ENCODE measurements at regions not wholly inside any gene's neighbourhood (a gene's known extent, or its start where the extent isn't known, plus 50 kb on each side); places are given as distances from the start of the nearest gene placed in this dataset.
"Not testable (repeated sequence)": the region's sequence is repeated elsewhere in the genome, so short reads cannot be mapped to it uniquely, and the experiment has no call there.

DNA sequence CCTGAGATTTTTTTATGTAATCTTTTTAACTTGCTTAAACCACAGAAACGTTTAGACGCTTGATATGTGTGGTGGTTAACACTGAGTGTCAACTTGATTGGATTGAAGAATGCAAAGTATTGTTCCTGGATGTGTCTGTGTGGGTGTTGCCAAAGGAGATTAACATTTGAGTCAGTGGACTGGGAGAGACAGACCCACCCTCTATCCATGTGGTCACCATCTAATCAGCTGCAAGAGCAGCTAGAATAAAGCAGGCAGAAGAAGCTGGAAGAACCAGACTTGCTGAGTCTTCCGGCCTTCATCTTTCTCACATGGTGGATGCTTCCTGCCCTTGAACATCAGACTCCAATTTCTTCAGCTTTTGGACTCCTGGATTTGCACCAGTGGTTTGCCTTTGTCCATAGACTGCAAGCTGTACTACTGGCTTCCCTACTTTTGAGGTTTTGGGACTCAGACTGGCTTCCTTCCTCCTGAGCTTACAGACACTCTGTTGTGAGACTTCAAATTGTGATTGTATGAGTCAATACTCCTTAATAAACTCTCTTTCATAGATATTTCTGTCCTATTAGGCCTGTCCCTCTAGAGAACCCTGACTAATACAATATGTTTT, 816.0 kb upstream of the CDH9 start:
- DNase-seq (ENCODE audit: low read depth): peak; percentile 39

DNA sequence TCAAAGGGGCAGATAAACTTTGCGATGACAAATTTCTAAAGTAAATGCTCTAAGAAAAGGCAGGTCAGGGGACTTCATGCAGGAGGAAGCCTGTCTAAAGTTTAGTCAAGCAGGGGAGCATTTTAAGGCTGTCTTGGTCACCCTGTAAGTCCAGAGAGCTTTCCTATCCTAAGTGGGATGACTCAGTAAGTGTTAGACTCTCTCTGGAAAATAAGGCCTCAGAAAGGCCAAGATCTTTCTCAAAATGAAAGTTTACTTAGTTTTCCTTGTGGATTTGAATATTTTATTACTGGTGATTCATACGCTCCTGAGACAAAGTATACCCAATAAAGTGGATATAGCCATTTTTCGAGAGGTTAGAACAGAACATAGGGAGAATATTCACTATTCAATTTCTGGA, 806.9 kb upstream of the CDH9 start:
- DNase-seq (ENCODE audit: low read depth): no peak

DNA sequence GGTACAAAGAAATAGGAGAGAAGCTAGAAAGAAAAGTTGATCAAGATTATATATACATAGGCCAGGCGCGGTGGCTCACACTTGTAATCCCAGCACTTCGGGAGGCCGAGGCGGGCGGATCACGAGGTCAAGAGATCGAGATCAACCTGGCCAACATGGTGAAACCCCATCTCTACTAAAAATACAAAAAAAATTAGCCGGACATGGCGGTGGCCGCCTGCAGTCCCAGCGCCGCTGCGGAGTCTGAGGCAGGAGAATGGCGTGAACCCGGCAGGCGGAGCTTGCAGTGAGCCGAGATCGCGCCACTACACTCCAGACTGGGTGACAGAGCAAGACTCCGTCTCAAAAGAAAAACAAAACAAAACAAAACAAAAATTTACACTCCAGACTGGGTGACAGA, 798.3 kb upstream of the CDH9 start:
- DNase-seq (ENCODE audit: low read depth): not testable (repeated sequence)

GRCh38 chr5:27832886-27833285, 794.5 kb upstream of the CDH9 start:
- no peak for DNase-seq (ENCODE audit: low read depth)

DNA sequence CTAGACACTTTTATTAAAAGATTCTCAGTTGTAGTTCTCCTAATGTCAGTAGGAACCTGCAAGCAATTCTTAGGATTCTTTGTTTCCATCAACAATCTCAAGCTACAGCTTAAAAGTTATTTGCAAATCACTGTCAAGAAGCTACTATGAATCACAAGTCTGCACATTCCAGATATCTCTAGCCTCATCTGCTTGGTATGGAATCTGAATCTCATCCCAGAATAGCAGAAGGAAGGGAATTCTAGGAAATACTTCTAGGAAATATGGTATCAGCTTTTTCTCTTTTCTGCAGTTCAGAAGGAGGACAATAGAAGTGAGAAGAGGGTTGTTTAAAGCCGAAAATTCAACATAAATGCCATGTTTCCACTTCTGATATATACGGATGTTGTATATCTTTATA, 792.2 kb upstream of the CDH9 start:
- no peak for DNase-seq (ENCODE audit: low read depth)

DNA sequence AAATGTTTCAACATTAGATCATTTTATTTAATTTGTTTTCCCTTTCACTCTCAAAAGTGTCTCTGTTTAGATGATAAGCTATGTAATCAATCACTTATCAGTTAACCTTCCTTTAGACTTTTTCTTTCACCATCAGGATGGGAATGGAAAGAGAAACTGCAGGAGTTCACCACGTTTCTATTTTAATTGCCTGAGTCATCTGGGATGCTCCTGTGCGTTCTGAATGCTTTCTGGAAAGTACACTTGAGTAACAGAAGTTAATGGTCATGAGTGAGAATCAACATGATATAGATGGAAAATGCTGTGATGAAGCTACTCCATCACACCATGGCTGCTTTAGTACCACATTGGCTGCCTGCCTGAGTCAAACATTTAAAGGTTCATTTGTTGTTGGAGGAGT, 783.3 kb upstream of the CDH9 start:
- peak; percentile 38 for DNase-seq (ENCODE audit: low read depth)

DNA sequence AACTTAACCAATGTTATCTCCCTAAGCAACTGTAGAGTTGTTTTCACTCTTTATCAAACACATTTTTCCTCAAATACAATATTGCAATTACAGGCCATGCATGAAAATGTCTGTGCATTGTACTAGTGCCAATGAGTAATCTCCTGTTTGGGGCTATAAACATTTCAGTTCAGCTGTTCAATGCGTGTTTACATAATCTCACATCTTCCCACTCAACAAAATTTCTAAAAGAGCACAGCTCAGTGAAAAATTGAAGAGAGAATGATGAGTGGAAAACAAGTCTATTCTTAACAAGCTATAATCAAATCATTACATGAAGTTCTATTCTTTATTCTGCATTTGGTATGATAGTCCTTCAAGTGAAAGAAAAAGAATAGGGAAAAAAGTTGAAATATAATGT, 780.5 kb upstream of the CDH9 start:
- no peak for DNase-seq (ENCODE audit: low read depth)

- no peak for DNase-seq (ENCODE audit: low read depth)
Observed at GRCh38 chr5:27814983-27815382, 776.6 kb upstream of the CDH9 start.

- DNase-seq (ENCODE audit: low read depth): no peak
Observed at GRCh38 chr5:27814286-27814685, 775.9 kb upstream of the CDH9 start.

DNA sequence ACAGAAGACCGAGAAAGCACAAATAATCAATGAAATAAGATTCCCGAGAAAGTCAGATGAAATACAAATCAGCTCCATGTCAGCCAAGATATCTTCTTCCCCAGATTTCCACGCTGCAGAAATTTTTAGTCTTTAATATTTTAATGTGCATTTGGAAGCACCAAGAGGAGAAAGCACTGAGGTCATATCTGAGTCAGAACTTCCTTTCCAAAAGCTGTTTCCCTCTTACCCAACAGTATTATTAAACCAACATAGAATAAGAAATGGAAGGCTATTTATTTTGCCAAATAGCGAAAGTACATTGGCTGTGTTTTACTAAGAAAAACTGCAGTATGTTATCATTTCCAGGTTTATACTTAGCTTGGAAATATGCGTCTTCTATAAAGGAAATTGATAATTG, 772.1 kb upstream of the CDH9 start:
- DNase-seq (ENCODE audit: low read depth): no peak

DNA sequence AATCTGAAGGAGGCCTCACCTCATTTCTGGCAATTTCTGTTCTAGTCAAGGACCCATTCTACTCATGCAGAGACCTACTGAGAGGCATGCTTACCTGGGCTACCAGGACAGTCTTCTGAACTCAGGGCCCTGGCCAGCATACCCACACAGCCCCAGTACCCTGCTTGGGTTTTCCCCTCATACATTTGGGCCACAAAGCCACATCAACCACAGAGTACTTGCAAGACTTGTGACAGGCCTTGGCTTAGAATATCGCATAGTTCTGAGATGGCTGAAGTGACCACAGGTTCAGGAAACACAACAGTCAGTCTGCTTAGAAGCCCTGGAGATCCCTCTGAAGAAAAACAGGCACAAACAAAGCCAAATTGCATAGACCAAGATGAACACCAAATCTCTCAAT, 758.8 kb upstream of the CDH9 start:
- DNase-seq (ENCODE audit: low read depth): no peak

GRCh38 chr5:27788184-27788583, 749.8 kb upstream of the CDH9 start:
- no peak for DNase-seq (ENCODE audit: low read depth)

DNA sequence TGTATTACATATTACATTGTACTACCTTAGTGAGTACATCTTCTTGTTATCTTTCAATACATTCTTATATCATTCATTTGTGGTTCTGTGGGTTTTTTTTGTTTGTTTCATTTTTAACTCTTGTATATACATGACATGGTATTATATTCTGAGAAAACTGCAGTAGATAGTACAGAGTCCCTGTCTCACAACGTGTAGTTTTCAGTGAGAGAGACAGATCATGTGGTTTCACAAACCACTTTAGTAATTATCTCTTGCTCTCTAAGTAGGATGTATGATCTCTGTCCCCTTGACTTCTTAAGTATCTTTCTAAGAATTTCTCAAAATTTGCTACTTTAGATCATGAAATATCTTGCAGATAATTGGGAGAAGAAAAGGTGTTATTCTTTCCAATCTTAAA, 745.9 kb upstream of the CDH9 start:
- no peak for DNase-seq (ENCODE audit: low read depth)

DNA sequence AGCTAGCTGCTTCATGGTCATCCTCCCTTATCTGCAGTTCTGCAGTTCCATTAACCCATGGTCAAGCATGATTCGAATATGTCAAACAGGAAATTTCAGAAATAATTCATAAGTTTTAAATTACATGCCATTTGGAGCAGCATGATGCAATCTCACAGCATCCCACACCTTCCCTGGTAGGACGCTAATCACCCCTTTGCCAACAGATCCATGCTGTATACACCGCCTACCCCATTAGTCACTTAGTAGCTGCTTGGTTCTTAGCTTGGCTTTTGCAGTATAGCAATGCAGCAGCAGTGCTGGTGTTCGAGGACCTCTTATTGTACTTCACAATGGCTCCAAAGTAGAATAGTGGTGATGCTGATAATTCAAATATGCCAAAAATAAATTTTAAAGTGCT, 739.7 kb upstream of the CDH9 start:
- DNase-seq (ENCODE audit: low read depth): no peak

DNA sequence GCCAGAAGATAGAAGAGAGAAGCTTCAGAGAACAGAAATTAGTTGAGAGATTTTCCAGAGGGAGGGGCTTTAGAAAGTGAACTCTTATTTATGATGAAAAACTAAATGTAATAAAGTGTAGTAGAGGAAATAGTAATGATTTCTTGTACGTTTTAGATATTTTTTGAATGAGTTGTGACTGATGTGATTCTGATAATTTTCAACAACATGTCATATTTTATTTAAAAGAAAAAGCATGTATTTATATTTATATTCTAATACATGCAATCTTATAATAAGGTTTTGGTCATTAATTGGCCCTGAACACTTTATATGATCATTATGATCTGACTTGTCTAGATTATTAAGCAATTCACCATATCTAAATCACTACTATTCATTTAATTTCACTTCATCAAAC, 735.2 kb upstream of the CDH9 start:
- DNase-seq (ENCODE audit: low read depth): no peak

- DNase-seq (ENCODE audit: low read depth): no peak
Observed at GRCh38 chr5:27773166-27773565, 734.8 kb upstream of the CDH9 start.

GRCh38 chr5:27769748-27770402, 731.5 kb upstream of the CDH9 start:
- no peak for DNase-seq (ENCODE audit: low read depth)

DNA sequence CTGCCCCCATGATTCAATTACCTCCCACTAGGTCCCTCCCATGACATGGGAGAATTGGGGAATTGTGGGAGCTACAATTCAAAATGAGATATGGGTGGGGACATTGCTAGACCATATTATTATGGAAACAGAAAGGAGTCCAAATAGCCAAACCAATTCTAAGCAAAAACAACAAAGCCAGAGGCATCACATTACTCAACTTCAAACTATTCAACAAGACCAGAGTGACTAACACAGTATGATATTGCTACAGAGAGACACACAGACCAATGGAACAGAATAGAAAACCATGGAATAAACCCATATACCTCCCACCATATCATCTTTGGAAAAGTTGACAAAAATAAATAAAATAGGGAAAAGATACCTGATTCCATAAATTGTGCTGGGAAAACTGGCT, 710.5 kb upstream of the CDH9 start:
- DNase-seq (ENCODE audit: low read depth): peak; percentile 5

- not testable (repeated sequence) for DNase-seq (ENCODE audit: low read depth)
Observed at GRCh38 chr5:27743383-27743979, 705.1 kb upstream of the CDH9 start.

GRCh38 chr5:27742805-27743204, 704.4 kb upstream of the CDH9 start:
- DNase-seq (ENCODE audit: low read depth): no peak

DNA sequence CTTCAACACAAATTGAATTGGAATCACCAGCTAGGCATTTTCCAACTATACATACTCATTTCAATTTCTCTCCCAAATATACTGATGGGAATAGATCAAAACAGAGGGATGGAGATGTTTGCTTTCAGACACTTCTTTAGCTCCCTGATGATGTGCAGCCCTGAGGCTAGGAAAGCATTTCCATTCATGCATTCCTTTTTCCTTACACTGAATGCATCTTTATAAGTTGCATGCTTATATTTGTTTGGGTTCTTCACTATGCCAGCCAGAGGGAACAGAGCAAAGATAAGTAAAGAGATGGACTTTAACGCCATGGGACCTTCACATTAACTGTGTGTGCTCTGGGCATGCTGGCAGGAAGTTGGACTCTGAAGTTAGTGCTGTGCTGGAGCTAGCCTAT, 696.5 kb upstream of the CDH9 start:
- peak; percentile 11 for DNase-seq (ENCODE audit: low read depth)

- DNase-seq (ENCODE audit: low read depth): no peak
Observed at GRCh38 chr5:27733237-27733636, 694.9 kb upstream of the CDH9 start.

DNA sequence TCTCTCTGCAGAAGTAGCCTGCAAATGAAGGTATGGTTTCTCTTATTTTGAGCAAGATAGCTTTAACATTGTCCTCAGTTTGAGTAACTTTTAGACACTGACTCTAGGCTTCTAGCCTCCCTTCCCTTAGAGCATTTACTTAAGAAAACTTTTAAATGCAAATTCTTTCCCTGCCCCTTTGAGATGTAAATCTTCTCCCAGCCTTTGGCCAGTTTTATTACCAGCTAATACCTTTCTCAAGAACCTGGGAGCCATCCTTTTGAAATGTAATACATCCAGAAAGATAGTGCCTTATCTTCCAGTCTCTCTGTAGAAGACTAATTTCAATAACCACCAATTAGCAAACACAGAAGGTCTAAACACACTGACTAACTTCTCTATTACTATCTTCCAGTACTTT, 688.9 kb upstream of the CDH9 start:
- DNase-seq (ENCODE audit: low read depth): no peak

- no peak for DNase-seq (ENCODE audit: low read depth)
Observed at GRCh38 chr5:27722337-27722736, 684.0 kb upstream of the CDH9 start.
